ENCODE measurements at regions not wholly inside any gene's neighbourhood (a gene's known extent, or its start where the extent isn't known, plus 50 kb on each side); places are given as distances from the start of the nearest gene placed in this dataset.
A peak's percentile ranks its signal among the peaks of the same experiment; 100 is the strongest.

DNA sequence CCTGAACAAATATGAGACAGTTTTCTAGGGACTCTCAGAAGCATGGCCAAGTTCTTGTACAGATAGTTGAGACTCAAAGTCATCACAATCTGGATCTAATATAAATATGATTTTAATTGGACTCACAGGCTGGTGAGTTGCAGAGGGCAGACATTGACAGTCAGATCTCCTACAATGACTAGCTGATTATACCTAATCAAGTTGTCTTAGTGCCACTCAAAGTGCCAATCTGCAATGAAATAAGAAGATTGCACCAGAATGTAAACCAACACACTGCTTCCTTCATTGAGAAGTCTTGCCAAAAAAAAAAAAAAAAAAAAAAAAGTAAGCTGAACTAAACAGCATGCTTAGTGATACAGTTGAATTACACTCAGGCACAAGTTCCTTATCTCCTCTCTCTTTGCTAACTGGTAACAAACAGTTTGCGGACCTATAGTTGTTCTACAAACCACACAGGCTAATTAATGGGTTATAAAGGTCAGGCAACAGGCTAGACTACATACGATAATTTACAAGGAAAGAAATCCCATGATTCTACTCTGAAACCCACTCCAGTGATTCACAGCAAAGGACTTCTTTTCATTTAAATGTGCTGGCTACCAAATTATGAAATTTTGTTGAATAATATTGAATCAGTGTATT, 107.3 kb upstream of the NIPBL start:
- H3K9me3 ChIP-seq = no peaks in the 10 kb centered on the region
- intact Hi-C loops (cut with DNase I; ENCODE audit: low total_unique reads) = no loop called here

GRCh38 chr5:36770125-36770524, 106.4 kb upstream of the NIPBL start:
- H3K36me3 ChIP-seq = no peaks in the 10 kb centered on the region
- no peak for TF ChIP-seq POLR2AphosphoS5 (IDR thresholded peaks at IDR 0.05)
- TF ChIP-seq CTCF (IDR thresholded peaks at IDR 0.05) = no peak
- no peak for TF ChIP-seq POLR2A (IDR thresholded peaks at IDR 0.05)
- no peak for DNase-seq (ENCODE audit: low spot score in 2 of 2)
- H3K4me3 ChIP-seq = no peak overlapping the region
- H3K27ac ChIP-seq = no peak overlapping the region
- H3K9me3 ChIP-seq = no peaks in the 10 kb centered on the region
- intact Hi-C loops (cut with DNase I; ENCODE audit: low total_unique reads) = no loop called here
- no peaks in the 10 kb centered on the region for H3K27me3 ChIP-seq
- H3K4me1 ChIP-seq = no peaks in the 10 kb centered on the region

More for the DNA sequence above, 107.3 kb upstream of the NIPBL start:
- H3K4me1 ChIP-seq = no peaks in the 10 kb centered on the region
- H3K4me3 ChIP-seq = no peak overlapping the region
- no peaks in the 10 kb centered on the region for H3K27me3 ChIP-seq
- TF ChIP-seq POLR2A (IDR thresholded peaks at IDR 0.05) (no peak), CTCF (IDR thresholded peaks at IDR 0.05) (no peak), POLR2AphosphoS5 (IDR thresholded peaks at IDR 0.05) (no peak)
- no peak overlapping the region for H3K27ac ChIP-seq
- no peak for DNase-seq (ENCODE audit: low spot score in 2 of 2)
- no peaks in the 10 kb centered on the region for H3K36me3 ChIP-seq

DNA sequence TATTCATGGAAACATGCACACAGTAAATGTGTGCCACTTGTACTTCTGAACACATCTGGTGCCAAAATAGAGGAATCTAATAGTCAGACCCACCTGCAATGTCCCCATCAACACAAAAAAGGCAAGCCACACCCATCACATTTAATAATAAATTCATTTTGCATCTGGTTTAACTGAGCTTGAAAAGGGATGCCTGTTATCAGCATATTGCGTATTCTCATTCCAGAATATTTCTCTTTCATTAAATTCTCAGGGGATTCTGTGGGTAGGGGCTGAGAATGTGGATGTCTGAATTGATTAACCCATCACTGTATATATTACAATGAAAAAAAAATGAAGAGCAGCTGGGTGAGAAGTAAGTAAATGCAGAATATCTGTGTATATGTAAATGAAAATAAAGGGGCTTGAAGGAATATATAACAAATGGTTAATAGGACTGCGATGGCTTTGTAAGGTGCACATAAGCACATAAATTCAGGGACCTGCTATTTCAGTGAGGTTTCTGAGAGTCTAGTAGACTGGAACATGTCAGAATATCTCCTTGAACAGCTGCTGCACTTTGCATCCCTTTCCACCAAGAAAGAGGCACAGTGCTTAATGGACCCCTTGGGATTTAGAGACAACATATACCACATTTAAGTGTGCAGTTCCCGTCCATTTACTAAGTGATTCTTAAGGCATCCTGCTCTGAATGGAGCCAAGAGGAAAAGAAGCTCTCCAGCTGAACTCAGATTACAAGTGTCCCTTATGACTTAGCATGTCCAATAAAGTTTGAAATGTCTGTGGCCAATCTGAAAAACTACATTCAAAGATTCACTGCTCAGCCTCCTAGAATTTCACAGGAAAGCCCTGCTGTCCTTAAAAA, 104.1 kb upstream of the NIPBL start:
- no peak overlapping the region for H3K4me3 ChIP-seq
- no peaks in the 10 kb centered on the region for H3K36me3 ChIP-seq
- H3K4me1 ChIP-seq = no peaks in the 10 kb centered on the region
- H3K9me3 ChIP-seq = no peaks in the 10 kb centered on the region
- no peak for DNase-seq (ENCODE audit: low spot score in 2 of 2)
- TF ChIP-seq POLR2AphosphoS5 (IDR thresholded peaks at IDR 0.05) = no peak
- TF ChIP-seq CTCF (IDR thresholded peaks at IDR 0.05) = no peak
- TF ChIP-seq POLR2A (IDR thresholded peaks at IDR 0.05) = no peak
- intact Hi-C loops (cut with DNase I; ENCODE audit: low total_unique reads) = no loop called here
- no peak overlapping the region for H3K27ac ChIP-seq
- H3K27me3 ChIP-seq = no peaks in the 10 kb centered on the region

DNA sequence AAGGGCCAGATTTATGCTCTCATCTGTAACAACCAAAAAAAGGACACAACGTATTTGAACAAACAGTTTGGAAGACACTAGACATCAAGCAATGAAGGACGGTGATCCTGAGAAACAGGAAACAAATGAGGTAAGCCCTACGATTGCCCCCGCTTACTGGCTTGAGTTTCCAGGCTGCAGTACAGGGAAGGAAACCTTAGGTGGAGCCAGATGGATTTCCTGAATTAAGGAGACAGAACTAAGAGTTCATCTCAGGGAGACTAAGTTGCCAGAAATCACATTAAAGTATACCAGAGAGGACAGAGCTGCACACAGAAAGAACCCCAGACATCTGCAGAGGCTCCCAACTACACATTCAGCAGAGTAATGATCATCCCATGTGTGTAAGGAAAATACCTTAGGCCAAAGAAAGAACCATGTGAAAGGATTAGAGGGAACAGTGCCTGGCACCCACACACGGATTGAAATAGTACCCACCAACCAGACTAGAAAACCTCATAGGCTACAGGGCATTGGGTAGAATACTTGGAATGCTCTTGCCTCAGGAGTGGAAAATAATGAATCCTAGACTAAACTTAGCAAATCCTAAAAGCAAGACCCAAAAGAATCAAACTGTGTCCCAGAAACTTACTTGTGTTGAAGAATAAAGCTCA, 99.3 kb upstream of the NIPBL start:
- intact Hi-C loops (cut with DNase I; ENCODE audit: low total_unique reads) = no loop called here

More for the DNA sequence above, 99.3 kb upstream of the NIPBL start:
- no peak for DNase-seq (ENCODE audit: low spot score in 2 of 2)
- Histone ChIP-seq H3K9me3 (no peaks in the 10 kb centered on the region), H3K27ac (no peak overlapping the region), H3K4me1 (no peaks in the 10 kb centered on the region), H3K36me3 (no peaks in the 10 kb centered on the region), H3K4me3 (no peak overlapping the region), H3K27me3 (no peaks in the 10 kb centered on the region)
- TF ChIP-seq POLR2AphosphoS5 (IDR thresholded peaks at IDR 0.05) (no peak), POLR2A (IDR thresholded peaks at IDR 0.05) (no peak), CTCF (IDR thresholded peaks at IDR 0.05) (peak in 1 of 3 donors; percentile 20)

All from breast epithelium (tissue), 4 donors.